ENCODE measurements at regions not wholly inside any gene's neighbourhood (a gene's known extent, or its start where the extent isn't known, plus 50 kb on each side); places are given as distances from the start of the nearest gene placed in this dataset.

DNA sequence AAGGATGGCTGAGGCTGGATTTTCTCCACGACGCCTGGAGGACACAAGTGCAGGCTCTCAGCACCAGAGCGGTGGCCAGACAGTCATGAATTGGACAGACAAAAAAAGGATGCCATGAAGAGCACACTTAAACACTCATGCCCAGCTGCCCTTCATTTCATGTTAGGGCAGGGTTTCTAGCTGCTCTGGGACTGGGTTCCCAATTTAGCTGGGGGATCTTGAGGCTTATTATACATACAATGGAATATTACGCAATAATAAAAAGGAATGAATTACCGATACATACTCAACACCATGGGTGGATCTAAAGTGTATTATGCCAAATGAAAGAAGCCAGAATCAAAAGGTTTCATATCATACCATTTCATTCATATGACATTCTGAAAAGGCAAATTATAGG is 512.1 kb upstream of the LRRC4C start:
- DNase-seq (ENCODE audit: low spot score): no peak

DNA sequence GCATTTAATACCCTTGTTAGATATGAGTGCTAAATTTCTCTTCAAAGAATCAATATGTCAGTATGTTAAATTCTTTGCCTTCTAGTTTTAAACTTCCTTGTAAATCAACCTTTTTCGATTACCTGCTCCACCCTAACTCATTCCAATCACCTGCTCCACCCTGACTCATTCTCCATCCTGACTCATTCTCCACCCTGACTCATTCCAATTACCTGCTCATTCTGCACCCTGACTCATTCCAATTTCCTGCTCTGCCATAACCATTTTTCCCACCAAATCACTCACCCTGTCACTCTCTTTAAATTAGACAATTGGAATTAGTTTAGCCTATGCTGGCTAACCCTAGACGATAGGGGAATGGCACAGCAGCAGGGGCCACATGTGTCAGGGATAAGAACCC is 519.5 kb upstream of the LRRC4C start:
- DNase-seq (ENCODE audit: low spot score): no peak

GRCh38 chr11:41980741-41981140 is 521.3 kb upstream of the LRRC4C start:
- DNase-seq (ENCODE audit: low spot score): no peak

GRCh38 chr11:41982276-41982675 is 522.8 kb upstream of the LRRC4C start:
- no peak for DNase-seq (ENCODE audit: low spot score)

DNA sequence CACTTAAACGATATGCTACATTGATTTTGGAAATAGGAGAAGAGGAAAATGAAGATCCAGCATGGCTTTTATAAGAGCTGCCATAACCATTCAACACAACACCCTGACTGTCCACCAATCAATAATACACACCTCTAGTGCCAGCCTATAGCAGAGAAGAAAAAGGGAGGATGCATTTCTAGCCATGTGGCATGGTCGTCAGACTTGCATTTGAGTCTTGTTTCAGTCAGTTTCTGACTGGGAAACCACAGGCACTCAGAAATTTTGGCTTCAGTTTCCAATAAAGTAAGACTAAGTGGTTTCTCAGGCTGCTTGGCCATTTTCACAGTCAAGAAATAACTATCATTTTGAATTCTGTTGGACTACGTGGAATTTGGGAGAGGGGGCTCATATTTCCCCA is 523.5 kb upstream of the LRRC4C start:
- DNase-seq (ENCODE audit: low spot score): no peak

DNA sequence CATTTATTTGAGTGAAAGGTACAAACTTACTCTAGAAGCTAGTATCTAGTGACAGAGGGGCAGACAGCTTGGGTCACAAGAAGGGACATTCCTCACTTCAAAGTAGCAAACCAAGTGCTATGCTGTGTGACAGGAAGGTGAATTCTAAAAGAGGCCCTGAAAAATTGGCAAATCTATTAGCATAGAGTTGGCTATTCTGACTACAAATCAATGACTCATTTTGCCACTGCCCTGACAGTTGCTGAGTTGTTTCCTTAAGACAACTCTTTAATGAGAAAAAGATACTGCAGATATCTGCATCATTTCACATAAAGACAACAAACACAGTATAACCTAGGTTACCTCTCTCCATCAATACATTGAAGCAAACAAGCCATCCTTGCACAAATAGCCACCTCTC is 524.0 kb upstream of the LRRC4C start:
- no peak for DNase-seq (ENCODE audit: low spot score)

GRCh38 chr11:41984023-41984422 is 524.6 kb upstream of the LRRC4C start:
- no peak for DNase-seq (ENCODE audit: low spot score)

- no peak for DNase-seq (ENCODE audit: low spot score)
Observed at GRCh38 chr11:41985799-41986198, 526.3 kb upstream of the LRRC4C start.

DNA sequence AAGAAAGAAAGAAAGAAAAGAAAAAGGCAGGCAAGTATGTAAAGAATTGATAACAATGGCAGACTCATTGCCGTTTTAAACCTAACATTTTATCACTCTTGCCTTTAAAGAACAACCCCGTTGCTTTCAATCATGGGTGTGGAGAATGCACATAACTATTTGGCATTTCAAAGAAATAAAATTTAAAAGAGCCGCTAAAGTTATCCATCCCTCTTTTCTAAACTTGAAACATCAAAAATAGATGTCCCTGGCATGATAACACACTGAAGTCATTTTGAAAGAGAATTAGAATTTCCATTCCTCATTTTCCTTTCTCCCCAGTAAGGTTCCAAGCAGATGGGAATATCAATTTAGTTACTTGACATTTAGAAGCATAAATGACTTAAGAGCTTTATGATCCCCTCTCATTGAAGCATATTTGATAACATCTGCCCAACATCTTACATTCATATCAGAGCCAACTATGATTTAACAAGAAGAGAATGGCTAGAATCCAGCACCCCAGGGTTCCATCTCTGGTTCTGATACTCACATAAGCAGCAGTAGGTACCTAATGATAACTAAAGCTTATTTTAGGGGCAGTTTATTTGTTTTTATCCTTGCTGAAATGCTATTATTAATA is 529.6 kb upstream of the LRRC4C start:
- no peak for DNase-seq (ENCODE audit: low spot score)

DNA sequence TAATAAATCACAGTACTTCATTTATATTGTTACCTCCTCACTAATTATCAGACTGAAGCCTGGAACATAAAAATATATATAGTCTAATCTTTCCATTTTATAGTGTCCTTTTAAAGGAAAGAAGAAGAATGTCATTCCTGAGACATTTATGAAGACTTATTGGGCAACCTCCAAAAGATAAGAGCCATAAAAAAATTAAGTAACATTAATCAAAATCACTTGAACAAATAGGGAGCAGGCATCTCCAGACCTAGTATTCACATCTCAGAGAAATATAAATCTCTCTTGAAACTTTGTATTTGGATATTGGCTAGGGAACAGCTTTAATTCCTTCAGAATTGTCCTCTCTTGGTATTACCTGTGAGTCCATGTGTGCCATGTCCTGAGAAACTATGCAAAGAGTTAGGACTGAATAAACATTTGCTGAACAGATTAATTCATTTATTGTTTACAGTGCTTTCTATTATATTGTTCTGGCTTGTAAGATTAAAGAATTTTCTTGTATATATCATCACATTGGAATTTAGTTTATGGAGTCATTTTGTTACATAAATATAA is 530.5 kb upstream of the LRRC4C start:
- no peak for DNase-seq (ENCODE audit: low spot score)

DNA sequence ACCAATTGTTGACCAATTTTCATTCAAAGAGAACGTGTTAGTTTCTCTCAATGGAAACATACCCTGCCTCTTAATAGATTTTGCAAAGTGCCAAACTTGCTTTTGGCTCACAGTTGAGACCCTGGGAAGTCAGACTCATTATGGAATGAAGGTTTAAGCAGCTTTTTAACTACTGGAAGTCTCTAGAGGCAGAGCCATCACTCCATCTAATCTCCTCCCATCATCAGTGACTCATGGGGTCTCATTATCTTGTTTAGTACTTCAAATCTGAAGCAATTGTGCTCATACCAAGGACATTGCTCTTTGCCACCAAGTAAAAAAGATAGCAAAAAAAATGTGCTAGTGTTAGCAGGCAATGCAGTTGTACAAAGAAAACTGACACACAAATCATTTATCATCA is 537.1 kb upstream of the LRRC4C start:
- DNase-seq (ENCODE audit: low spot score): no peak

GRCh38 chr11:41997844-41998401 is 538.5 kb upstream of the LRRC4C start:
- DNase-seq (ENCODE audit: low spot score): no peak

DNA sequence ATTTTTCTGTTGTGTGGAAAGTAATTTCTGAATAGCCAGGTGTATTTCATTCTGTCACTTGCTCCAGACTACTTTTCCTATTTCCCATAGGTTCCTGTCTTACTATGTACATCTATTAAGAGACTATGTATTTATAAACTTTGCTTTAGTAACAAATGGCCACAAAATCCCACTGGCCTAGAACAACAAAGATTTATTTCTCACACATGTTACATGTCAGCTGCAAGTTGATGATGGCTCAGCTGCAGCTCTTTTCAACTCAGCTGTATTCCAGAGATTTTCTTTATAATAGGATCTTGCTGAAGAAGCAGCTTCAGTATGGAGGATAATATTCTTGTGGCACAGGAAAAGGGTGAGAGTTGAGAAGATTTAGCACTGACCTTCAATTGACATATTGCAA is 539.6 kb upstream of the LRRC4C start:
- no peak for DNase-seq (ENCODE audit: low spot score)

- no peak for DNase-seq (ENCODE audit: low spot score)
Observed at GRCh38 chr11:42003801-42004200, 544.3 kb upstream of the LRRC4C start.

DNA sequence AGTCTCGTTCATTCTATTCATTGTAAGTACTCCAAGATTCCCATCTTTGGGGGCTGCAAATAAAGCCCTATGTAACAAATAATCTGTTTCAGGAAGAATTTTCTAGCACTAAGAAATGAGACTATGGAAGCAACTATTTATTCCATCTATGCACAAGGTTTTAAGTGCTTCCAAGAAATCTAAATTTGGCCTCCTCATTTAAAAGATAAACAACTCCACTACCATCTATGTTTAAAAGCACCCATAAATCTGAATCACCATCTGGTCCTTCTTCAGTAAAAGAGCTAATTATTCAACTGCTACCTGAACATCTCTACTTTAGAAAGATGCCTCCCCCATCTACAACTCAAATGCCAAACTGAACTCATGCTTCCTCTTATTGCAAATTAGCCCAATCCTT is 547.3 kb upstream of the LRRC4C start:
- DNase-seq (ENCODE audit: low spot score): no peak

- no peak for DNase-seq (ENCODE audit: low spot score)
Observed at GRCh38 chr11:42012271-42012670, 552.8 kb upstream of the LRRC4C start.

DNA sequence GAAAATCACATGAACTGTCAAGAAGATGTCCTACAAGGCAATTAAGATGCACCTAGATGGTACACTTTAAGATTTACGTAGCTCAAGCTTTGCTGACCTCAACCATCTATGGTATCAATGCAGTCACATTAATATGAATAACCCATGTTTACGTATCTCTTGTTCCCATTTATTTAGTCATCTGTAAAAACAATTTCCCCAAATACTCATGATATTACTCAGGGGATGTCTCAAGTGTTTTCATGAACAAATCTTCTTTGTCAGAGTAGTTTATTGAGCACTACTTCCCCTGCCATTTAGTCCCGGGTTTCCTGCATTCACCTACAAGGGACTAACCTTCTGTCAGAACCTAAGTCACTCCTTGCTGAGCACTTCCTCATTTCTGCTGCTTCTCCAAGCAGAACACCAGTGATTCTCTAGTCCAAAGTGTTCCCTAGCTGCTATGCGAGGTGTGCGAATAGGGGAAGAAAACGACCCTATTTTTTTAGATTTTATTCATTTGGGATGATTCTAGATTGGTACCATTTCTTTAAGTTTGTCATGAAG is 554.3 kb upstream of the LRRC4C start:
- no peak for DNase-seq (ENCODE audit: low spot score)

DNA sequence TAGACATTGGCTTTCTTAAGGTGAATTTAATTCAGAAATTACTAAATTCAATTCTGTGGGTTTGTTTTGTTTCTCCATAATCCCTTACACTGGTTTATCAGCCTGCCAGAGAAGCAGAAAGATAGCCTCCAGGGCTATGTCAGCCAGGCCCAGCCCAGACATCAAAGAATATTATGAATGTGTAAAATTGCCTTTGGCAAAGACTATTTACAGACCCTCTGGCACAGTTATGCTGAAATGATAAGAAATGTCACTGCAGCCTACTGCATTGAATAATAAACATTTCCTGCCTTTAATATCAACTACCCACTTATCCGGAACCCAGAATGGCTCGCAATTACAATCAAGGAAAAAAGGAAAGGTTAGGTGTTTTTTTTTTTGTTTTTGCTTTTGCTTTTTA is 562.5 kb upstream of the LRRC4C start:
- DNase-seq (ENCODE audit: low spot score): no peak

- DNase-seq (ENCODE audit: low spot score): no peak
Observed at GRCh38 chr11:42023267-42023666, 563.8 kb upstream of the LRRC4C start.

GRCh38 chr11:42025121-42025803 is 565.8 kb upstream of the LRRC4C start:
- DNase-seq (ENCODE audit: low spot score): no peak

DNA sequence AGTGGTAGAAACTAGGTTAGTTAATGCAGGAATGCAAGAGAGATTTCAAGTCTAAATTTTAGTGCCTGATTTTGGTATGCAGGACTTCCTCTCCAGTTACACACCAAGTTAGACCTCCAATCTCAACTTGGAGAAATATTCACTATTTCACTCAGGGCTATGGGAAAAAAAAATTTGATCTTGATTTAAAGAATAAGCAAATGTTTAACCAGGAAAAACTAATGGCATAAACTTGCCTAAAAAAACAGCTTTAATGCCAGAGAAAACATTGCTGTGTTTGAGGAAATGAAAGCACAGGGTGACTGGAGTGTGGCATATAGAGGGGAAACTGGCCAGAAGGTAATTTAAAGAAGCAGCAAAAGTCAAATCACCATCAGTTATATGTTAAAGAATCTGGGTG is 575.4 kb upstream of the LRRC4C start:
- DNase-seq (ENCODE audit: low spot score): no peak

- no peak for DNase-seq (ENCODE audit: low spot score)
Observed at GRCh38 chr11:42036201-42036600, 576.7 kb upstream of the LRRC4C start.

- peak; percentile 56 for DNase-seq (ENCODE audit: low spot score)
Observed at GRCh38 chr11:42043312-42043711, 583.9 kb upstream of the LRRC4C start.
